Breast epithelium (tissue), 4 donors: ENCODE measurements at regions not wholly inside any gene's neighbourhood (a gene's known extent, or its start where the extent isn't known, plus 50 kb on each side); places are given as distances from the start of the nearest gene placed in this dataset.

Experiments
- DNase-seq, 2 donors: peaks; one replicate each; pipeline ENCODE4 v3.0.0-alpha.2; 2019; ENCODE audit warnings: low spot score in 2 of 2
- H3K27ac ChIP-seq, 2 donors: fragments of 200-600 bp; sonication (generic) in 1 of 2; one replicate each; pipeline ENCODE4 v1.5.1; 2016 to 2019; ENCODE audit warnings: mild to moderate bottlenecking in 1 of 2
- H3K27me3 ChIP-seq, 2 donors: fragments of 200-600 bp; sonication (generic) in 1 of 2; one replicate each; pipeline versions ENCODE4 v1.5.1 to v1.6.0; 2017 to 2019; ENCODE audit warnings: control low read depth in 1 of 2, mild to moderate bottlenecking in 1 of 2
- H3K36me3 ChIP-seq: fragments of 200-600 bp; one replicate; pipeline ENCODE4 v1.5.1; 2019
- H3K4me1 ChIP-seq, 2 donors: fragments of 200-600 bp; sonication (generic); one replicate each; pipeline ENCODE4 v1.5.1; 2016 to 2019; ENCODE audit warnings: control low read depth in 1 of 2
- H3K4me3 ChIP-seq, 3 donors: fragments of 200-600 bp; sonication (generic); 1 replicate in 2 of 3; 2 replicates in 1 of 3; pipeline ENCODE4 v1.5.1; 2016 to 2019; ENCODE audit warnings: mild to moderate bottlenecking in 3 of 3, moderate library complexity in 2 of 3
- H3K9me3 ChIP-seq, 2 donors: fragments of 200-600 bp; sonication (generic) in 1 of 2; one replicate each; pipeline ENCODE4 v1.5.1; 2016 to 2019; ENCODE audit warnings: control low read depth in 1 of 2
- POLR2A ChIP-seq: fragments of 450-650 bp; IDR thresholded peaks from one replicate; pipeline ENCODE4 v1.6.1; 2016; ENCODE audit warnings: antibody characterized with exemption, mild to moderate bottlenecking, moderate library complexity
- POLR2AphosphoS5 ChIP-seq, 3 donors: sonication (generic); formaldehyde crosslinking; IDR thresholded peaks; one replicate each; pipeline ENCODE4 v1.6.1; 2017; ENCODE audit warnings: antibody characterized with exemption in 3 of 3
- intact Hi-C: fragments of 100-400 bp; cut with DNase I; formaldehyde crosslinking; loops from one replicate; pipeline ENCODE4 v1.15.1; 2023; ENCODE audit warnings: low total_unique reads
- TF ChIP-seq, protein P1 (sequence below), 3 donors: fragments of 450-650 bp; IDR thresholded peaks; one replicate each; pipeline ENCODE4 v1.5.1; 2016 to 2017; ENCODE audit warnings: antibody characterized with exemption in 3 of 3, mild to moderate bottlenecking in 3 of 3, moderate library complexity in 3 of 3

- H3K9me3 ChIP-seq: no peaks in the 10 kb centered on the region
- H3K27me3 ChIP-seq: no peaks in the 10 kb centered on the region
- no peak overlapping the region for H3K4me3 ChIP-seq
- H3K27ac ChIP-seq: no peak overlapping the region
- no peaks in the 10 kb centered on the region for H3K36me3 ChIP-seq
- H3K4me1 ChIP-seq: no peaks in the 10 kb centered on the region
- intact Hi-C loops: no loop called here
- DNase-seq: no peak
- TF ChIP-seq, protein P1, sequence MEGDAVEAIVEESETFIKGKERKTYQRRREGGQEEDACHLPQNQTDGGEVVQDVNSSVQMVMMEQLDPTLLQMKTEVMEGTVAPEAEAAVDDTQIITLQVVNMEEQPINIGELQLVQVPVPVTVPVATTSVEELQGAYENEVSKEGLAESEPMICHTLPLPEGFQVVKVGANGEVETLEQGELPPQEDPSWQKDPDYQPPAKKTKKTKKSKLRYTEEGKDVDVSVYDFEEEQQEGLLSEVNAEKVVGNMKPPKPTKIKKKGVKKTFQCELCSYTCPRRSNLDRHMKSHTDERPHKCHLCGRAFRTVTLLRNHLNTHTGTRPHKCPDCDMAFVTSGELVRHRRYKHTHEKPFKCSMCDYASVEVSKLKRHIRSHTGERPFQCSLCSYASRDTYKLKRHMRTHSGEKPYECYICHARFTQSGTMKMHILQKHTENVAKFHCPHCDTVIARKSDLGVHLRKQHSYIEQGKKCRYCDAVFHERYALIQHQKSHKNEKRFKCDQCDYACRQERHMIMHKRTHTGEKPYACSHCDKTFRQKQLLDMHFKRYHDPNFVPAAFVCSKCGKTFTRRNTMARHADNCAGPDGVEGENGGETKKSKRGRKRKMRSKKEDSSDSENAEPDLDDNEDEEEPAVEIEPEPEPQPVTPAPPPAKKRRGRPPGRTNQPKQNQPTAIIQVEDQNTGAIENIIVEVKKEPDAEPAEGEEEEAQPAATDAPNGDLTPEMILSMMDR (IDR thresholded peaks at IDR 0.05): no peak
- no peak for TF ChIP-seq POLR2A
- TF ChIP-seq POLR2AphosphoS5 (IDR thresholded peaks at IDR 0.05): no peak
Observed at GRCh38 chr11:107276077-107276476, 181.5 kb downstream of the CWF19L2 start.

DNA sequence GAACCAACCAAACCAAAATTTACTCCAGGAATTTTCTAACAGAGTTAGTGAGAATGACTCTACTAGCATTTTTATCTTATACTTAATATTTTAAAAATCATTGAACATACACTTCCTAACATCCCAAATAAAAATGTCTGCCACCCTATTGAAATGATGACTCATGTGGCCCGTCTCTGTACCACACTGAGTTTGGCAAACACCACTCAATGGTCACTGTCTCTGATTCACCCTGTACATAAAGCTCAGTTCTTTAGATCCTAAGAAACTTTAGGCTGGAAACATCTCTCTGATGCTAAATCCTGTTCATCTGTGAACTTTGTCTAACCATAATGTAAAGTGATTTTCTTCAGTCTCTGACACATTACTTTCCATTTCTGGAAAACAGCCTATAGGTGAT is 182.0 kb downstream of the CWF19L2 start:
- no peak for TF ChIP-seq POLR2AphosphoS5 (IDR thresholded peaks at IDR 0.05)
- TF ChIP-seq POLR2A: no peak
- TF ChIP-seq, protein P1 (IDR thresholded peaks at IDR 0.05): no peak
- no peaks in the 10 kb centered on the region for H3K36me3 ChIP-seq
- intact Hi-C loops: no loop called here

DNA sequence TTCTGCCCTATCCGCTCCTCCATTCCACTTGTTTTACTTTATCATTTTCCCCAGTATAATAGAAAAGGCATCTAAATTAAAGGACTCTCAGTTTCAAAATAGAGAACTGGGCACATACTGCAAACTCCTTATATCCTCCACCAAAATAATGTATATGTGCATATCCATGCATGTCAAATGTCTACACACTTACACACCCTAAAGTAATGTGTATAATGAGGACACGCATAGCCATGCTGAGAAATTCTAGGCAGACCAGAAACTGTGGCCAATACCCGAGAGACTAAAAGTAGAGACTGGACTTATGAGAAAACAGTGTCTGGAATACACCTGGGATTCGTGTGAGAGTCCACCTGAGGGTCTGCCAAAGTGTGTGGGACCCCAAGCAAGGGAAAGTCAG is 183.5 kb downstream of the CWF19L2 start:
- Histone ChIP-seq H3K27ac (no peak overlapping the region), H3K36me3 (no peaks in the 10 kb centered on the region), H3K4me3 (no peak overlapping the region), H3K9me3 (no peaks in the 10 kb centered on the region), H3K4me1 (no peaks in the 10 kb centered on the region), H3K27me3 (no peaks in the 10 kb centered on the region)
- no peak for DNase-seq
- TF ChIP-seq, protein P1 (IDR thresholded peaks at IDR 0.05): no peak
- no peak for TF ChIP-seq POLR2AphosphoS5 (IDR thresholded peaks at IDR 0.05)
- no peak for TF ChIP-seq POLR2A
- intact Hi-C loops: no loop called here

More for the DNA sequence above, 182.0 kb downstream of the CWF19L2 start:
- no peaks in the 10 kb centered on the region for H3K27me3 ChIP-seq
- no peaks in the 10 kb centered on the region for H3K4me1 ChIP-seq
- H3K4me3 ChIP-seq: no peak overlapping the region
- DNase-seq: no peak
- H3K9me3 ChIP-seq: no peaks in the 10 kb centered on the region
- H3K27ac ChIP-seq: no peak overlapping the region

- no peak overlapping the region for H3K4me3 ChIP-seq
- no peaks in the 10 kb centered on the region for H3K4me1 ChIP-seq
- H3K9me3 ChIP-seq: no peaks in the 10 kb centered on the region
- intact Hi-C loops: no loop called here
- no peak for DNase-seq
- no peaks in the 10 kb centered on the region for H3K36me3 ChIP-seq
- TF ChIP-seq, protein P1 (IDR thresholded peaks at IDR 0.05): no peak
- TF ChIP-seq POLR2AphosphoS5 (IDR thresholded peaks at IDR 0.05) (no peak), POLR2A (no peak)
- H3K27ac ChIP-seq: no peak overlapping the region
- no peaks in the 10 kb centered on the region for H3K27me3 ChIP-seq
Observed at GRCh38 chr11:107272561-107272960, 185.1 kb downstream of the CWF19L2 start.

- no peak for TF ChIP-seq POLR2A
- TF ChIP-seq POLR2AphosphoS5 (IDR thresholded peaks at IDR 0.05): no peak
- H3K9me3 ChIP-seq: no peaks in the 10 kb centered on the region
- no peak for DNase-seq
- intact Hi-C loops: no loop called here
- no peaks in the 10 kb centered on the region for H3K27me3 ChIP-seq
- no peak overlapping the region for H3K27ac ChIP-seq
- no peaks in the 10 kb centered on the region for H3K4me1 ChIP-seq
- no peak overlapping the region for H3K4me3 ChIP-seq
- H3K36me3 ChIP-seq: no peaks in the 10 kb centered on the region
Observed at GRCh38 chr11:107271425-107271824, 186.2 kb downstream of the CWF19L2 start.

DNA sequence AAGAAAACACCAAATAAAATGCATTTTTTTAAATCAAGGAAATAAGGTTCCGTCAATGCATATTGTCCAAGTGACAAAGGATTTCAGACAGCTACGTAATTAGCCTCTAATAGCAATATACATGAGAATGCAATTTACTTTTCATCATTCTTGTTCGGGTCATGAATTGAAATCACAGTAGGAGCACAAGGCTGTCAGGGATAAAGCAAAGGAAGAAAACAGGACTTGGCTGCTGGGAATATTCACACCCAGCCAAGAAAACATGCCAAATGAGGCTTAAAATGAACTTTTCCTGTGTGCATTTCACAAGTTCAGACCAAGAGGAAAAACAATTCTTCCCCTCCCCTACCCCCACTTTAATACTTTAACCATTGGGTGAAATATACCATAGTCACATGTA is 188.6 kb downstream of the CWF19L2 start:
- Histone ChIP-seq H3K9me3 (no peaks in the 10 kb centered on the region), H3K4me1 (no peaks in the 10 kb centered on the region), H3K4me3 (no peak overlapping the region), H3K36me3 (no peaks in the 10 kb centered on the region), H3K27ac (no peak overlapping the region), H3K27me3 (no peaks in the 10 kb centered on the region)
- DNase-seq: no peak
- TF ChIP-seq POLR2AphosphoS5 (IDR thresholded peaks at IDR 0.05) (no peak), POLR2A (no peak)
- TF ChIP-seq, protein P1 (IDR thresholded peaks at IDR 0.05): no peak
- intact Hi-C loops: no loop called here
